ENCODE measurements at regions not wholly inside any gene's neighbourhood (a gene's known extent, or its start where the extent isn't known, plus 50 kb on each side); places are given as distances from the start of the nearest gene placed in this dataset.

GRCh38 chr2:204260901-204261300 lies 284.4 kb upstream of the PARD3B start:
- Histone ChIP-seq H3K9me2 (ENCODE audit: insufficient read depth) (no peaks in the 10 kb centered on the region), H3K79me2 (ENCODE audit: insufficient read depth, low read length) (no peaks in the 10 kb centered on the region), H4K20me1 (ENCODE audit: insufficient read depth) (no peaks in the 10 kb centered on the region), H3K4me1 (ENCODE audit: control insufficient read depth in 1 of 2, insufficient read depth in 2 of 2, low read length in 2 of 2) (peaks cover 3 to 9% of the 10 kb centered on the region in 2 experiments; a peak in 3 of 4 replicates), H3K4me3 (replicated peaks in 1 of 2; ENCODE audit: low read depth in 1 of 2, low read length in 2 of 2) (no peak overlapping the region), H3K9ac (ENCODE audit: low read length) (no peak overlapping the region), H3K36me3 (ENCODE audit: control insufficient read depth in 1 of 2, insufficient read depth in 2 of 2, low read length in 2 of 2) (no peaks in the 10 kb centered on the region), H3K9me3 (ENCODE audit: control insufficient read depth in 1 of 2, insufficient read depth in 1 of 2, low read depth in 1 of 2, low read length in 2 of 2) (no peaks in the 10 kb centered on the region), H3K27me3 (ENCODE audit: insufficient read depth, low read length) (no peaks in the 10 kb centered on the region), H3K4me2 (ENCODE audit: low read length) (no peak overlapping the region), H2AFZ (ENCODE audit: low read depth, low read length, poor library complexity, severe bottlenecking) (no peak overlapping the region), H3K27ac (ENCODE audit: low read depth, low read length) (no peak overlapping the region)
- no peak for ATAC-seq
- DNase-seq (ENCODE audit: low read depth, low spot score): no peak
- ChIA-PET RAD21 (ENCODE audit: low non-redundant PET in 1 of 2, low total read pairs in 2 of 2, uncharacterized antibody in 2 of 2, unreplicated experiment in 2 of 2) (no interaction called here), POLR2A (no interaction called here), CTCF (interaction anchor here (1.4 to 1.7 kb wide), 3 partner anchors 116 to 1414 kb away, joined by 6 to 16 read pairs (median 7); no protein-coding TSS in a partner anchor)
- no peak for TF ChIP-seq MAX (IDR thresholded peaks at IDR 0.05)
- TF ChIP-seq SP1 (IDR thresholded peaks at IDR 0.05; ENCODE audit: low read depth): no peak
- no peak for TF ChIP-seq JUND (IDR thresholded peaks at IDR 0.05)
- intact Hi-C loops (cut with micrococcal nuclease): loop anchor here (1.0 to 2.0 kb wide), 4 partner anchors 64 to 1664 kb away; no protein-coding TSS in a partner anchor
- no TSS peak for BruUV-seq (replicated peaks)

- intact Hi-C loops (cut with micrococcal nuclease): loop anchor here (2.0 kb wide), 1 partner anchor 1663 kb away; no protein-coding TSS in a partner anchor
- Histone ChIP-seq H3K36me3 (ENCODE audit: control insufficient read depth in 1 of 2, insufficient read depth in 2 of 2, low read length in 2 of 2) (no peaks in the 10 kb centered on the region), H3K4me3 (replicated peaks in 1 of 2; ENCODE audit: low read depth in 1 of 2, low read length in 2 of 2) (no peak overlapping the region), H4K20me1 (ENCODE audit: insufficient read depth) (no peaks in the 10 kb centered on the region), H3K27ac (ENCODE audit: low read depth, low read length) (no peak overlapping the region), H2AFZ (ENCODE audit: low read depth, low read length, poor library complexity, severe bottlenecking) (no peak overlapping the region), H3K4me2 (ENCODE audit: low read length) (no peak overlapping the region), H3K79me2 (ENCODE audit: insufficient read depth, low read length) (no peaks in the 10 kb centered on the region), H3K9ac (ENCODE audit: low read length) (no peak overlapping the region), H3K9me3 (ENCODE audit: control insufficient read depth in 1 of 2, insufficient read depth in 1 of 2, low read depth in 1 of 2, low read length in 2 of 2) (no peaks in the 10 kb centered on the region), H3K9me2 (ENCODE audit: insufficient read depth) (no peaks in the 10 kb centered on the region), H3K4me1 (ENCODE audit: control insufficient read depth in 1 of 2, insufficient read depth in 2 of 2, low read length in 2 of 2) (peaks cover 3 to 8% of the 10 kb centered on the region in 2 experiments; a peak in 3 of 4 replicates), H3K27me3 (ENCODE audit: insufficient read depth, low read length) (no peaks in the 10 kb centered on the region)
- DNase-seq (ENCODE audit: low read depth, low spot score): no peak
- RAD21 ChIA-PET (ENCODE audit: low non-redundant PET in 1 of 2, low total read pairs in 2 of 2, uncharacterized antibody in 2 of 2, unreplicated experiment in 2 of 2): no interaction called here
- CTCF ChIA-PET: interaction anchor here (0.9 kb wide), 1 partner anchor 84 kb away, joined by 3 read pairs; no protein-coding TSS in a partner anchor
- TF ChIP-seq SRF (IDR thresholded peaks at IDR 0.05; ENCODE audit: low read depth) (no peak), MAX (IDR thresholded peaks at IDR 0.05) (no peak), CBX3 (IDR thresholded peaks at IDR 0.05; ENCODE audit: low read depth) (no peak), YY1 (IDR thresholded peaks at IDR 0.05; ENCODE audit: extremely low read depth, insufficient replicate concordance, low read depth, low read length) (no peak), SP1 (IDR thresholded peaks at IDR 0.05; ENCODE audit: low read depth) (no peak), REST (IDR thresholded peaks at IDR 0.05; ENCODE audit: low read depth) (no peak), EGR1 (IDR thresholded peaks at IDR 0.05; ENCODE audit: low read depth) (no peak), EZH2phosphoT487 (IDR thresholded peaks at IDR 0.05; ENCODE audit: borderline replicate concordance) (no peak), ZBTB33 (IDR thresholded peaks at IDR 0.05; ENCODE audit: extremely low read depth, insufficient replicate concordance, low read length) (no peak), CEBPB (IDR thresholded peaks at IDR 0.05; ENCODE audit: low read depth) (no peak), EZH2 (IDR thresholded peaks at IDR 0.05) (no peak), ZNF274 (IDR thresholded peaks at IDR 0.05; ENCODE audit: low read depth, low read length) (no peak)
- no peak for ATAC-seq
- POLR2A ChIA-PET: no interaction called here
- BruUV-seq (replicated peaks): no TSS peak
Observed at GRCh38 chr2:204261846-204262245, 283.4 kb upstream of the PARD3B start.
